ENCODE measurements at regions not wholly inside any gene's neighbourhood (a gene's known extent, or its start where the extent isn't known, plus 50 kb on each side); places are given as distances from the start of the nearest gene placed in this dataset.

DNA sequence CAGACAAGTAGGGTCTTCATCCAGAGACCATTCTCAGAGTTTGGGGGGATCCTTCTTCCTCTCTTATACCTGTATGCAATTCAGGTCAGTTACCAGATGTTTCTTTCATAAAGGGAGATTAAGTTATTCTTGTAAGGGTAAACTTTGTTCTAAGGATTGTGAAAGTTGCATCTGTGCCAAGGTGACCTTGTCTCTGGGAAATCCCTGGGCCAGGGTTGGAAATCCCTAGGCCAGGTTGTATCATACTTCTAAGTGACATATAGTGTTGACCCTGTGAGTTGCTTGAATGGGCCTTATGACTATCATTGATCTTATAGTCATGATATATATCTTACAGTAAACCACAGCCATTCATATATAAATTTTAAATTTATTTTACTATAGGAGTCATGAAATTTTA lies 436.9 kb downstream of the RMST start:
- H3K27me3 Mint-ChIP-seq: peaks cover 3% of the 10 kb centered on the region
- H3K4me1 Mint-ChIP-seq: no peaks in the 10 kb centered on the region
- H3K9me3 Mint-ChIP-seq: peaks cover 3% of the 10 kb centered on the region

DNA sequence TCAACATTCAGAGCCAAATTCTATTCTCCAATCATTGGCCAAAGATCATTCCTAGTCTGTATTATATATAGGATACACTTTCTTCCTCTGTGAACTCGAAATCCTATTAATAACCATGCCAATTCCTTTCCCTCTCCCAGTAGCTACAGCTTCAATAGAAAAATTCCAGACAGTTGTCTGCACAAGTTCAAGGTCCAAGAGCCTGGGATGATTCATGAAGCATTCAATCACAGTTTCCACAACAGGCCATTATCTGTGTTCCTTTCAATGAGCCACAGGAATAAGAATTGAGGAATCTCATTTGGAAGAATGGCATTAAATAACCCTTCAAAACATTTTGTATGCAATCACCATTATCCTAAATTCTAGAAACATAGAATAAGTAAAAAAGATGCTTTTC lies 437.4 kb downstream of the RMST start:
- H3K9me3 Mint-ChIP-seq: peaks cover 3% of the 10 kb centered on the region
- H3K4me1 Mint-ChIP-seq: no peaks in the 10 kb centered on the region
- H3K4me3 Mint-ChIP-seq: no peak overlapping the region
- peaks cover 3% of the 10 kb centered on the region for H3K27me3 Mint-ChIP-seq
- H3K36me3 Mint-ChIP-seq (ENCODE audit: low read depth): no peaks in the 10 kb centered on the region
- H3K27ac Mint-ChIP-seq: no peak overlapping the region
- no peak for ATAC-seq (replicated peaks)

More for the DNA sequence above, 436.9 kb downstream of the RMST start:
- ATAC-seq (replicated peaks): no peak
- Mint-ChIP-seq H3K4me3 (no peak overlapping the region), H3K27ac (no peak overlapping the region), H3K36me3 (ENCODE audit: low read depth) (no peaks in the 10 kb centered on the region)

DNA sequence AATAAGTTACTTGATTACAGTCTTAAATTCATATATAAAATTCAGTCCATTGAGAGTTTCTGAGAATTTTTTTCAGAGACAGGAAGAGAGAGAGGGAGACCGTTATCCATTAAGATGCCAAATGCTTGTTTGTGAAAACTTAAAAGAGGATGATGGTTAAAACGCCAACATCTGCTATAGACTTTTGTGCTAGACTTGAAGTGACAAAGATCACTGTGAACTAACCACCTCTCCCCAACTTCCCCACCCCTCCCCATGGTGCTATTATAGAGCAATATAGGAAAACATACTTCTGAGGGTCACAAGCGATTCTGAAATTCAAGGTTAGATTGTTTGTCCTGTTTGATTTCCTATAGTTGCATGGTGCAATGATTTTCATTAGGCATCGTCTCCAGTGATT lies 440.8 kb downstream of the RMST start:
- Mint-ChIP-seq H3K9me3 (no peaks in the 10 kb centered on the region), H3K27ac (no peak overlapping the region), H3K27me3 (peaks cover 3% of the 10 kb centered on the region), H3K36me3 (ENCODE audit: low read depth) (no peaks in the 10 kb centered on the region), H3K4me1 (no peaks in the 10 kb centered on the region), H3K4me3 (no peak overlapping the region)
- ATAC-seq (replicated peaks): no peak

DNA sequence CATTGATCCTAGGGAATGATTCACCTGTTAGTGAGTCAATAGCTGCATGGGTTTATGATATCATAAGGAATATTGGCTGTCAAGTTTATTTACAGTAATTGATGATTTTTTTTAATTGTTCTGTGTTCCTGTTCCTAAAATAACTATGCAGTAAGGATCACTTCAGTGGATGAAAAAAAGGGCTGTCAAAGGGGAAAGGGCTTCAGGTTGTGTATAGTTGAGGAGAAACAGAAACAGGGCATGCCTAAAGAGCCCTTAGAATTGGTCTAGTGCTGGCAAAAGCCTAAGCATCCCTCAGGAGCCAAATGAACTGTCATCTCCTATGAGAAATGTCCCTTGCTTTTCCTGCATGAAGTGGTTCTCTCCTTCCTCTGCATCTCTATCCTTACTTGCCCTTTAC lies 444.9 kb downstream of the RMST start:
- no peaks in the 10 kb centered on the region for H3K9me3 Mint-ChIP-seq
- no peaks in the 10 kb centered on the region for H3K36me3 Mint-ChIP-seq (ENCODE audit: low read depth)
- no peaks in the 10 kb centered on the region for H3K27me3 Mint-ChIP-seq
- H3K4me3 Mint-ChIP-seq: no peak overlapping the region
- no peak for ATAC-seq (replicated peaks)
- H3K4me1 Mint-ChIP-seq: no peaks in the 10 kb centered on the region
- no peak overlapping the region for H3K27ac Mint-ChIP-seq

DNA sequence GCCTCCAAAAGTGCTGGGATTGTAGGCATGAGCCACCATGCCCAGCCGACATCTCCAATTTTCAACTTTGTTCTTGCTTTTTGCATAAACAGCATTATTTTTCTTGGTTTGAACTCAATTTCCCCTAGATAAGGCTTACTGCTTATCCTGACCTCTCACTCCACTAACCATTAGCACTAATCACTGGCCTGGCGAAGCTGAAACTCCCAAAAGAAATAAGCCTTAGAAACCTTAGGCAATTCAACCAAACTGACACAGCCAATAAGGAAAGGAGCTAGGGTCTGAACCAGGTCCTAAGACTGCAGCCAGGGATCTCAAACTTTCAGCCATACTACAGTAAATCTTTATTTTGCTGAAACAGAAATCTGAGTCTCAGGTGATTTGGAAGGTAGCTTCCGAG lies 448.0 kb downstream of the RMST start:
- Mint-ChIP-seq H3K27ac (no peak overlapping the region), H3K36me3 (ENCODE audit: low read depth) (no peaks in the 10 kb centered on the region), H3K27me3 (no peaks in the 10 kb centered on the region), H3K4me3 (no peak overlapping the region), H3K9me3 (no peaks in the 10 kb centered on the region), H3K4me1 (no peaks in the 10 kb centered on the region)
- ATAC-seq (replicated peaks): no peak

DNA sequence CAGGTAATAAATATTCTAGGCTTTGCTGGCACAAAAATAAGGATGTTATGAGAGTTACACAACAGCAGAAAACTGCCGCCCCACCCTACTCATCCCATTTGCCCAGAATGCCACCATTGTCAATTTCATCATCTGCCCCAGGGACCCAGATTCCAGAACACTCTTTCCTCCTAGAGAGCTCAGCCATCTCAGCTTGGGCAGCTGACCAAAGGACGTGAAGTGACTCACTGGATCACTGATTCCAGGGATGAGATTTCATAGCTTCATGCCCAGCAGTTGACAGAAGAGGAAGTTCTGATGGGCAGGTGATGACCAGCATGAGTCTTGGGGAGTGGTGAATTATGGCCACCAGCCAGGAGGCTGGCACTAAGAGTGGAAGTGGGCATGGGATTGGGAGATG lies 450.3 kb downstream of the RMST start:
- ATAC-seq (replicated peaks): no peak
- Mint-ChIP-seq H3K4me3 (no peak overlapping the region), H3K27ac (no peak overlapping the region), H3K4me1 (no peaks in the 10 kb centered on the region), H3K36me3 (ENCODE audit: low read depth) (no peaks in the 10 kb centered on the region), H3K9me3 (no peaks in the 10 kb centered on the region), H3K27me3 (no peaks in the 10 kb centered on the region)

DNA sequence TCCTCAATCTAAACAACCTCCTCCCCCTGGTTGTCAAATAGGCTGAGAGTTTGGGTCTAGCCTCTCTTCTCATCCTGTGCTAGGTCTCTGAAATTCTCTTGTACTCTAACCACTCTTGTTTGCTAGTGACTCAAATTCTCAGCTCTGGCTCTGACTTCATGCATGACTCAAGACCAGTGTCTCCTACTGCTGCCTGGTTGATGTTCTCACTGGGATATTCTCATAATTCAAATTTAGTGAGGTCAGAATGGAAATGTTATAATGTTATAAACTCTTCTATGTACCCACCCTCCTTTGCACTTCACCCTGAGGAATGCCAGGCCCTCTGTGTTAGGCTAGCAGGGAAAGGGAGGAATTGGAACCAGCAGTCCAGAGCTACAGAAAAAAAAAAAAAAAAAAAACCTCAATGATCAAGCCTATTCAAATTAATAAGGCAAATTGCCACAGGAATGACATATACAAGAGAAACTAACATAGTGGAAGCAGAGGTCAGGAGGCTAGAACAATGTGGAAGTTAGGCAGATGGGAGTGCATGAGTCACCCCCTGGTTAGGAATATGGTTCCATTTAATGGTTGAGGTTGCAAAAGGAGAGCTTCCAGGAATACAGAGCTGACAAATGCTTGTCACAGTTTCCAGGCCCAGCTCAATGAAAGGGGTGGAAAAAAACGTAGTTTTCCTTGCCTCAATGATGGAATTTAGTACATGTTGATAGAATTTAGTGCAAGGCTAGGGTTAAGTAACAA lies 459.5 kb downstream of the RMST start:
- Mint-ChIP-seq H3K27ac (no peak overlapping the region), H3K9me3 (no peaks in the 10 kb centered on the region), H3K27me3 (peaks cover 4% of the 10 kb centered on the region), H3K4me3 (no peak overlapping the region), H3K36me3 (ENCODE audit: low read depth) (no peaks in the 10 kb centered on the region), H3K4me1 (no peaks in the 10 kb centered on the region)
- no peak for ATAC-seq (replicated peaks)

DNA sequence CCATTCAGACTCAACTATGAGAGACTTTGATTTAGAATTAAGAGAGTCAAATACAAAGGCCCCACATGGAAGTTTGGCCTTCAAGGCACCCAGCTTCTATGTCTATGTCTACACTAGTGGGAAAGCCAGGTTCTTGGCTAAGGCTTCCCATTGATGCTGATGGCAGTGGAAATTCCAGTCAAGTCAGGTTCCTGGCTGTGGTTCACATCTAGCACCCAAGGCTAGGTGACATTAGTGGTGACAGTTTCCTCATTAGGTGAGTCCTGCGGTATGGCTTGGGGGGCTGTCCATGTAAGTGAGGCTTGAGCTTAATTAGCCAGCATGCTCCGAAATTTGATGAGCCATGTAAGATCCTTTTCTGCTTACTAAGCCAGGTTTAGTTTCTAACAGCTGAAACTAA lies 460.9 kb downstream of the RMST start:
- Mint-ChIP-seq H3K36me3 (ENCODE audit: low read depth) (no peaks in the 10 kb centered on the region), H3K4me3 (no peak overlapping the region), H3K27me3 (peaks cover 4% of the 10 kb centered on the region), H3K9me3 (no peaks in the 10 kb centered on the region), H3K4me1 (no peaks in the 10 kb centered on the region), H3K27ac (no peak overlapping the region)
- no peak for ATAC-seq (replicated peaks)

DNA sequence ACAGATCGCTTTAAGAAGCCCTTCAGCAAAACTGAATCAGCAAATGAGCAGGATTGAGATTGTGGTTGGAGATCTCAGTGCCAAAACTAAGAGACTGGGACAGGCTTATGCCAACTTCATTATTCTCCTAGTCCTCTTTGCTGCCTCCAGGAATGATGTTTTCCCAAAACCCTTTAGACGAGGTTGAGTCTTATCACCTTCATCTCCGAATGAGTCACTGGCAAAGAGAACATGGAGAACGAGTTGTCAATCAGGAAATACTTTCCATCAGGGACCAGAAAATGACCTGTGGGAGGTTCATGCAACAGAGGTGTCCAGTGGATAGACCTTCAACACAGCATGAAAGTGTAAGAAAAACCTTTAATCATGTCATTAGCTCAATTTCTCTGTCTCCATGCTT lies 461.5 kb downstream of the RMST start:
- Mint-ChIP-seq H3K4me1 (no peaks in the 10 kb centered on the region), H3K27ac (no peak overlapping the region), H3K4me3 (no peak overlapping the region), H3K36me3 (ENCODE audit: low read depth) (no peaks in the 10 kb centered on the region), H3K9me3 (no peaks in the 10 kb centered on the region), H3K27me3 (peaks cover 4% of the 10 kb centered on the region)
- ATAC-seq (replicated peaks): no peak

DNA sequence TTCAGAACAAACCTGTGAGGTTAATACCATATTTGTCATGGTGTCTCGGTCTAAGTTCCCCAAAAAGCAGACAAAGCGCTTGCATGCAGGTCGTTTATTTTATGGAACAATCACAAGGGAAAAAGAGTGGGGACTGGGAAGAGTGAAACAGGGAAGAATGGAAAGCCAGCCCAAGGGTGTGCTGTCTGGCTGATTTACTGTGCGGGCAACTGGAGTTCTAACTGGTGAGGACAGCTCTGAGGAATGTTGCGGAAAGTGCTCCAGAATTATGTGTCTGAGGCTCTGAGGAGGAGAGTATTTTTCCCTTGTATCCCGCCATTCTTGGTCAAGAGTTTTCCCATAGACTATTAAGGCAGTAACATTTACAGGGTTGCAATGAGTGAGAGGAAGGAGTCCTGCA lies 465.4 kb downstream of the RMST start:
- Mint-ChIP-seq H3K4me1 (no peaks in the 10 kb centered on the region), H3K9me3 (no peaks in the 10 kb centered on the region), H3K27me3 (no peaks in the 10 kb centered on the region), H3K27ac (no peak overlapping the region), H3K4me3 (no peak overlapping the region), H3K36me3 (ENCODE audit: low read depth) (no peaks in the 10 kb centered on the region)
- no peak for ATAC-seq (replicated peaks)

DNA sequence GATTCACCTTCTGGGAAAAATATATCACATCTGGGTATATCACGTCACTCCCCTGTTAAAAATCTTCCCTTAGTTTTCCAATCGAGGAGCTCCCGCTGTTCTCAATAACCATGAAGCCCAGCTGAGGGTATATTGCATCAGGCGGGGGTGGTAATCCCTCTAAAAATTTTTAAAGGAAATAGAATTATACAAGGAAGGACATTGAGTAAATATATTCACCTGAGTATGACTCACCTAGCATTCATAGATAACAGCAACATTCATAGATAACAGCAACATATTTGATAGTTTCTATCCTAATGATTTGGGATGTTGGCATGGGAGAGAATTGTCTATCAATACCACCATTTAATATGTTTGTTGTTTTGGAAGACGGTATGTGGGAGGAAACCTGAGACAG lies 473.6 kb downstream of the RMST start:
- no peaks in the 10 kb centered on the region for H3K36me3 Mint-ChIP-seq (ENCODE audit: low read depth)
- no peak for ATAC-seq (replicated peaks)
- no peak overlapping the region for H3K27ac Mint-ChIP-seq
- no peaks in the 10 kb centered on the region for H3K27me3 Mint-ChIP-seq
- peaks cover 3% of the 10 kb centered on the region for H3K9me3 Mint-ChIP-seq
- no peaks in the 10 kb centered on the region for H3K4me1 Mint-ChIP-seq
- no peak overlapping the region for H3K4me3 Mint-ChIP-seq

DNA sequence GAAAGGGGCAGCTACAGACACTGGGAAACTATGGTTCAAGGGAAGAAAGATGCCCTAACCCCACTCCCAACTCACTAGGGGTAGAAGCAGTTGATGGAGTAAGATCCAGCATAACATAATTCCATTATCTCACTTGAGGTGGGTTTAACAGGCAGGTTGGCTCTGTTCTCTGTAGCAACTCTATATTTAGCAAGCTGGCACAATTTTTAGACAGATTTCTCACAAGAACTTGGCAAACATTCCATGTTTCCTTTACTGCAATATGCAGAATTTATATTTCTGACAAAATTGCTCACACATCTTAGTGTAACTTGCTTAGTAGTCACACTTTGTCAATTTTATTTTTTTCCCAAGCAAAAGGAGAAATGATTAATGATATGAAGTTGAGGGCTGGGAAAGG lies 475.4 kb downstream of the RMST start:
- Mint-ChIP-seq H3K4me1 (no peaks in the 10 kb centered on the region), H3K27ac (no peak overlapping the region), H3K9me3 (peaks cover 3% of the 10 kb centered on the region), H3K4me3 (no peak overlapping the region), H3K36me3 (ENCODE audit: low read depth) (no peaks in the 10 kb centered on the region), H3K27me3 (no peaks in the 10 kb centered on the region)
- no peak for ATAC-seq (replicated peaks)

DNA sequence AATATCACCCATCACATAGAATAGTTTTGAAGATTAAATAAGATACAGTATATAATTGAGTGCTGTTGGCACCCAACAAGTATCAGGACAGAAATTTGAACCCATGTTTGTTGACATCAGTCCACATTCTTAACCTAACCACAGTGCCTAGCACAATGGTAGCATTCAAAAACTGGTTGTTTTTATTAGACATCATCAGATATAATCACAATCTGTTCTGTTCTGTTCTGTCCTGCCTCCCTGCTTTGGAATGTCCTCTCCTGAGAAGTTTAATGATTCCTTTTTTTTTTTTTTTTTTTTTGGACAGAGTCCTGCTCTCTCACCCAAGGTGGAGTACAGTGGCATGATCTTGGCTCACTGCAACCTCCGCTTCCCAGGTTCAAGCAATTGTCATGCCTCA lies 476.6 kb downstream of the RMST start:
- H3K36me3 Mint-ChIP-seq (ENCODE audit: low read depth): no peaks in the 10 kb centered on the region

DNA sequence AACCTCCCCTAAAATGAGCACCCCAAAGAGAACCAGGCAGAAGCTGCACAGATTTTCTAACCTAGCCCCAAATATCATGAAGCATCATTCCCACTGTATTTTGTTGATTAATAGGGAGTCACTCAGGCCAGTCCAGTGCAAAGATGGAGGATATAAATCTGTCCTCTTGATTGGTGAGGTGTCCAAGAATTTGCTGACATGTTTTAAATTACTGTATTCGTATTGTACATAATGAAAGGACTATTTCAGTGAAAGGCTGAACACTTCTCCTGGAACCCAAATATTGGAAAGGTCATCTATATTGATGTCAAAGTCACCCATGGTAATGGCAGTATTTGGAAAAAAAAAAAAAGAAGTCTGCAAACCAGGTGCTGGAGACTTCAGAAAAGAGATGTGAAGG lies 477.5 kb downstream of the RMST start:
- no peak for ATAC-seq (replicated peaks)
- Mint-ChIP-seq H3K4me3 (no peak overlapping the region), H3K27me3 (no peaks in the 10 kb centered on the region), H3K9me3 (peaks cover 3% of the 10 kb centered on the region), H3K27ac (no peak overlapping the region), H3K4me1 (no peaks in the 10 kb centered on the region), H3K36me3 (ENCODE audit: low read depth) (no peaks in the 10 kb centered on the region)

More for the DNA sequence above, 476.6 kb downstream of the RMST start:
- H3K4me1 Mint-ChIP-seq: no peaks in the 10 kb centered on the region
- no peak overlapping the region for H3K27ac Mint-ChIP-seq
- ATAC-seq (replicated peaks): no peak
- H3K4me3 Mint-ChIP-seq: no peak overlapping the region
- peaks cover 3% of the 10 kb centered on the region for H3K9me3 Mint-ChIP-seq
- no peaks in the 10 kb centered on the region for H3K27me3 Mint-ChIP-seq

DNA sequence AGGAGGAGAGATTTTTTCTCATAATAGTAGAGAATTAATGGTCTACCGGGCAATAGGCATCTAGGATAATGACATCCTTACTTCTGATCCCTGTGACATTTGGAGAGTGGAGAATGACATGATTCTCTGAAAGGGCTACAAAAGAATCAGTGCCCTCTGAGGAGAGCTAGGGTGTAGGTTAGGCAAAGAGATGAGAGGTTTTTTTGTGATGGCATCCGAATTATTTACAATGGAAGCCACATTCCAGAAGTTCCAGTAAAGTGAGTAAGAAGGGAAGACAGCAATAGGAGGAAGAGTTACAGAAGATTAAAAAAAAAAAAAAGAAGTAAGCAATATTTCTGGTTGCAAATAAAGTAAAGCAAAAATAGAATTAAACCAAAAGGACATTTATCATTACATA lies 478.0 kb downstream of the RMST start:
- no peak for ATAC-seq (replicated peaks)
- no peaks in the 10 kb centered on the region for H3K36me3 Mint-ChIP-seq (ENCODE audit: low read depth)
- H3K4me3 Mint-ChIP-seq: no peak overlapping the region
- H3K27me3 Mint-ChIP-seq: no peaks in the 10 kb centered on the region
- H3K9me3 Mint-ChIP-seq: peaks cover 3% of the 10 kb centered on the region
- H3K4me1 Mint-ChIP-seq: no peaks in the 10 kb centered on the region
- H3K27ac Mint-ChIP-seq: no peak overlapping the region

Data from activated T-helper 17 cell treated with anti-CD3 and anti-CD28 coated beads, Interleukin-2, amount 50 U/mL, for 72 hours (primary cell).